ENCODE measurements at regions not wholly inside any gene's neighbourhood (a gene's known extent, or its start where the extent isn't known, plus 50 kb on each side); places are given as distances from the start of the nearest gene placed in this dataset.
A peak's percentile ranks its signal among the peaks of the same experiment; 100 is the strongest.

- Histone ChIP-seq H3K9me3 (ENCODE audit: control insufficient read depth, insufficient read depth, low read depth, low read length) (no peaks in the 10 kb centered on the region), H3K27me3 (ENCODE audit: control insufficient read depth, insufficient read depth, low read length) (no peaks in the 10 kb centered on the region; the same call in 1 of the 2 replicates), H3K36me3 (ENCODE audit: control insufficient read depth, insufficient read depth, low read length) (no peaks in the 10 kb centered on the region), H3K27ac (ENCODE audit: low read length) (no peak overlapping the region), H3K4me1 (ENCODE audit: control insufficient read depth, insufficient read depth, low read length) (no peaks in the 10 kb centered on the region), H3K4me3 (ENCODE audit: low read depth in 2 of 2, low read length in 2 of 2) (no peak overlapping the region)
- ATAC-seq = no peak
- intact Hi-C loops (cut with micrococcal nuclease; ENCODE audit: unreplicated experiment) (no loop called here), in situ Hi-C loops (cut with HindIII; ENCODE audit: low pct_unique_long_range_greater_than_20kb, low sequenced_read_pairs) (no loop called here)
- POLR2A ChIA-PET = no interaction called here
- TF ChIP-seq CTCF (IDR thresholded peaks at IDR 0.05) = no peak
- no peak for TF ChIP-seq SIN3A (IDR thresholded peaks at IDR 0.05; ENCODE audit: borderline replicate concordance, insufficient read depth, low read depth, low read length)
- TF ChIP-seq REST (IDR thresholded peaks at IDR 0.05; ENCODE audit: insufficient read depth in 1 of 2, low read depth in 2 of 2, low read length in 1 of 2) = no peak
- no peak for TF ChIP-seq TCF7L2 (IDR thresholded peaks at IDR 0.05; ENCODE audit: low read depth, low read length)
- no peak for TF ChIP-seq POLR2AphosphoS5 (IDR thresholded peaks at IDR 0.05; ENCODE audit: low read depth, low read length)
- CTCF ChIA-PET = no interaction called here
- DNase-seq (ENCODE audit: low read depth, low spot score) = no peak
- BruUV-seq (replicated peaks) = no TSS peak
Measured at GRCh38 chr2:217107480-217107879, 247.6 kb upstream of the TNP1 start.

- Histone ChIP-seq H3K27ac (ENCODE audit: low read length) (no peak overlapping the region), H3K27me3 (ENCODE audit: control insufficient read depth, insufficient read depth, low read length) (no peaks in the 10 kb centered on the region; the same call in 1 of the 2 replicates), H3K4me1 (ENCODE audit: control insufficient read depth, insufficient read depth, low read length) (no peaks in the 10 kb centered on the region), H3K4me3 (ENCODE audit: low read depth in 2 of 2, low read length in 2 of 2) (no peak overlapping the region), H3K36me3 (ENCODE audit: control insufficient read depth, insufficient read depth, low read length) (no peaks in the 10 kb centered on the region), H3K9me3 (ENCODE audit: control insufficient read depth, insufficient read depth, low read depth, low read length) (no peaks in the 10 kb centered on the region)
- ChIA-PET CTCF (no interaction called here), POLR2A (no interaction called here)
- no TSS peak for BruUV-seq (replicated peaks)
- in situ Hi-C loops (cut with HindIII; ENCODE audit: low pct_unique_long_range_greater_than_20kb, low sequenced_read_pairs) (no loop called here), intact Hi-C loops (cut with micrococcal nuclease; ENCODE audit: unreplicated experiment) (no loop called here)
- DNase-seq (ENCODE audit: low read depth, low spot score) (no peak), ATAC-seq (no peak)
- TF ChIP-seq SIN3A (IDR thresholded peaks at IDR 0.05; ENCODE audit: borderline replicate concordance, insufficient read depth, low read depth, low read length) = no peak
- no peak for TF ChIP-seq REST (IDR thresholded peaks at IDR 0.05; ENCODE audit: insufficient read depth in 1 of 2, low read depth in 2 of 2, low read length in 1 of 2)
- TF ChIP-seq CTCF (IDR thresholded peaks at IDR 0.05) = peak; percentile 35
- no peak for TF ChIP-seq TCF7L2 (IDR thresholded peaks at IDR 0.05; ENCODE audit: low read depth, low read length)
- no peak for TF ChIP-seq POLR2AphosphoS5 (IDR thresholded peaks at IDR 0.05; ENCODE audit: low read depth, low read length)
Measured at GRCh38 chr2:217106650-217107014, 246.8 kb upstream of the TNP1 start.

Data from Panc1 (cell line).